GM21576 (cell line): ENCODE measurements at regions not wholly inside any gene's neighbourhood (a gene's known extent, or its start where the extent isn't known, plus 50 kb on each side); places are given as distances from the start of the nearest gene placed in this dataset.

ENCODE experiments used
- ATAC-seq: cut with Tn5 transposase; IDR thresholded peaks from one replicate; pipeline ENCODE4 v1.9.1; 2021; ENCODE audit warnings: mild to moderate bottlenecking, moderate library complexity; ENCODE audit not compliant: unreplicated experiment

DNA sequence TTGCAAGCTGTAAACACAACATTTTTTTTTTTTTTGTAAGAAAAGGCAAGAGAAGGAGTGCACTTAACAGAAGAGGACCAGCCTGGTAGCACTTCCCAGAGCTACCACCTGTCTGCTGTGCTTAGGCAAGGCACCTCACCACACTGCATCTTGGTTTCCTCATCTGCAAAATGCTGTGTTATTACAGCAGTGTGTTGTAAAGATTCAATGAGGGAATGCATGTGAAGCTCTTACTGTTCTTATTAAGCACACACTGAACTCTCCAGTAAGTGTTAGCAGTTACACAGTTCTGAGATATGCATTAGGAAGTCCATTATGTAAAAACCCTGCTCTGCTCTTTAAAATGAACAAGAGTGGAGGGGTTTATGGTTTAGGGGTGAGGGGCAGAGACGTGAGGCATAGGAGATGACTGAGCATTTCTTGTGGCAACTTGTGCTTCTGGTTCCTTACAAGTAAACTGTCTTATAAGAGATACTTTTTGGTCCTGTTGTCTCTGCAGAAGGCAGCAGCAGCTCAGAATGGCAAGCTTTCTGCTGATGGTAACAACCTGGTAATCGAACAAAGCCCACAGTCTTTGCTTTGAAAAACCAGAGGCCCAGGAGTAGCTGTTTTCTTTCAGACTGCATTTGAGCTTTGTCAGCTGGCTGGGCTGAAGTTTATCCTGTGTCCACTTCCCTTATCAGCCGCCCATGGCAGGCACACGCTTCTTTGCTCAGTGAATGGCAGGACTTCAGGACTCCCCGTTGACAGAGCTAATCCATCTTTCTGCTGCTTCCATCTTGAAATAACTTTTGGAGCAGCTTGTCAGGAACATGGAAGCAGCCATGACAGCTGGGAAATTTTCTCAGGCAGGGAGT, 98.8 kb upstream of the BMPER start:
- ATAC-seq, result no peak

DNA sequence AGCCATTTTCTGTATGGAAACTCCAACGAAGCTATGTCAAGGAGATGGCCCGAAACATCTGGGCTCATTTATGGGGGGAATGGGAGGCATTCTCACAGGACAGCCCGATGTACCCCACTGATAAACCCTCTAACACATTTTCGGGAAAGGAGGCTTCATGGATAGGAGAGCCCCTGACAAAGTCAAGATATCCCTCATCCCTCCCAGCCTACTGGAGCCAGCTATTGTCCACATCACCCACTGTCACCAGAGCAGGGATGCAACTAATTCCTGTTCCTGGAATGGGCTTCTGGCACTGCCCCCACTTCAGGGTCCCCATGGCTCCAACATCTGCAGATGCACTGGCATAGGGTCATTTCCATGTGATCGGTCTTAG, 98.2 kb upstream of the BMPER start:
- no peak for ATAC-seq

DNA sequence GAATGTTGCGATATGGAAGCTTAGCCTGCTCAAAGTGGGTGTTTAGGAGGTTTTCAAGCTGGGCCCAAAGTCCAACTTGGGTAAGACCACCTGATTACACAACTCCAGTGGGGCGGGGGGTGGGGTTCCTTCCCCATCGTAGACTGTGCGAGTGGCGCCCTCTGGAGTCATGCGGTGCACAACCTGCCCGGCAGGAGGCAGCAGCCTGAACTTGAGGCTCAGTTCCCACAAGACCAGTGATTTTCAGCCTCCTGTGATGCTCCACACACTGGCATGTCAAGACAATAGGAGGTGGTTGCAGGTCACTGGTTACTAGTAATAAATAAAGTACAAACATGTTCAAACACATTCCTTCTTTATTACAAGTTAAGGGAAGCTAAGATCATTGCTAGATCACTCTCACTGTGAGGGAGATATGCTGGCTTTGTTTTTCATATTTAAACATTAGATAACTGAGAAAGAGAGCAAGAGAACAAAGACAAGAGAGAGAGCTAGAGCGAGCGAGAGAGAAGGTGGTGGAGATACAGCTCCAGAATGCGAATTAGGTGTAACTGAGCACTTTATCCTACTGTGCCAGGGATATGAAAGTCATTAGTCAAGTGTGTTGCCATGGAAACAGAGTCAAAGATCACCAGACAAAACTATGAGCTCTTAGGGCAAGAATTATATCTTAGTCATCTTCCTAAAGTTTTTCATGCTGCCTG, 97.4 kb upstream of the BMPER start:
- peak; percentile 63 for ATAC-seq

DNA sequence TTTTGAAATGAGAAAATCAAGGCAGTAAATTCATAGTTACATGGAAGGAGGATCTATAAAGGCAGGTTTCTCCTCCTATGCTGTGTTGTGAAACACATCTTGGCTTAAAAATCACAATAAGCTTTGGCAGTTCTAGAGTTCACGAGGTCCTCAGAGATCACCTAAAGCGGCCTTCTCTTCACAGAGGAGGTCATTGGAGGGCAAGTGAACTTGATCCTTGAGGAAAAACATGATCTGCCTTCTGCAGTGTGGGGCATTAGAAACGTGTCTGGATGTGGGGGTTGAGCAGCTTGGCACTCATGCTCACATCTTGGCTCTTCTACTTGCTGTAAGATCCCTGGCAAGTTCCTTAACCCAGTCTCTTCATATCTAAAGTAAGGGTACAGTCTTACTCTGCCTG, 96.1 kb upstream of the BMPER start:
- ATAC-seq, result no peak

DNA sequence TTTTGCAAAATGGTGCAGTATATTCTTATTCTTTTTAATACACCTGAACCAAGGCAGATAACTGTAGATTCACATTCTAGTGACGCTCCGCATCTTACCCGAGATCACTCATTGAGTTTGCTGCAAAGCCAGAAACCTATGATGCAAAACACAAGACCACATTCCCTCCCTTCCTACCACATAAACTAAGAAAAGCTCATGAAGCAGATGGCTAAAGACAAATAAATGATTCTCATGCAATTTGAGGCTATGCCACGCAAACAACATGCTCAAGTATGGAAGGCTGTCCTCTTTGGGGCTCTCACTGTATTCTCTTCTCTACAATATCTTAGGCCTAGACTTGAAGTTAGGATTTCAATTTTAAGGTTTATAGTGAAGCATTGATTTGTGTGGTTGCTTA, 95.0 kb upstream of the BMPER start:
- ATAC-seq, result no peak

DNA sequence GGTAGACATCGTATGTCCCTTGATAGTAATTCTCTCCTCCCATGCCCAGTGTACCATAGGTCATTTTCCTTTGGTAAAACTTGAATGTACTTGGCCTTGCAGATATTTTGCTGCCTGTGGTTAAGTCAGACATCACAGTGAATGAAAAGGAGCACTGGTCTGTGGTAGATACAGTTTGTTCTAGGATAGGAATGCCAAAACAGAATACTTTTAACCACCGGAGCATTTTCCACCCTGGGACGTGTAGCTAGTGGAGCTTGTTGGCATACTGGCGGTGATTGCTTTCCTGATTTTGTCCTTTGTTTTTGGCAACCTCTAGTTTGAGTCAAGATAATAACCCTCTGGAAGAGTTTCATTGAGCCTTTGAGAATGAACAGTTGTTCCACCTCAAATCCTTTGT, 92.0 kb upstream of the BMPER start:
- no peak for ATAC-seq

DNA sequence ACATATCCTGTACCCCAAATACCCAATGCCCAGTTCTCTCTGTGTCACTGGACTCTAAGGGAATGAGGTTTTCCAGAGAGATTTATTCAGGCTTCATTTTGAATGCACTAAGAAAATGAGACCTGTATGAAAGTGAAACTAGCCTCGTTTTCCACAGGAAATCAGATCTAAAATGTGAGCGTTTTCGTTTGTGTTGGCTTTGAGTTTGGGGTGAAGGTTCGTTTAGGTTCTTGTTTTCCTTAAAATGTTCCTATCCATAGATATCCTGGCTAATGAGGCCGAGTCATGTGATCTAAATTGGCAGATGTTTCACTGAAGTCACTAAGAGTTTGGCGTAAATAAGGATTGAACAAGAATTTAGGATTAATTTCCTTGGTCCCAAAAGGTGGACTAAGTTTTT, 90.9 kb upstream of the BMPER start:
- ATAC-seq, result no peak

DNA sequence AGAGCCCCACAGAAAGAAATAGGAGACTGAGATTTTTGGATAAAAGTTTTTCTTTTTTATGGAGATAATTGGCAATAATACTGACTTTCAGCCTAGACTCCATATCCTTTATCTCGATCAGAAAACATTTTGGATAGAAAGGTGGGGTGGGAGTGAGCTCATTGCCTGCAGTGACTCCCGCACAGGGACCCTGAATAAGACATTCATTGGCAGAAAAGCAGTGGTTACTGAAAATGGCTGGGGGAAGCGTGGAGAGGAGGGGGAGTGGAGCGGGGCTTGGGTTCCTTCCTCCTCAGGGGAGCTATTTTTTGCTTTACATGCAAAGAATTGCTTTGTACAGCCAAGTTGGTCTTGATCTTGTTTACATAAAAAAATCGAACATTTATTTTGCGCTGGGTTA, 90.4 kb upstream of the BMPER start:
- ATAC-seq, result no peak

DNA sequence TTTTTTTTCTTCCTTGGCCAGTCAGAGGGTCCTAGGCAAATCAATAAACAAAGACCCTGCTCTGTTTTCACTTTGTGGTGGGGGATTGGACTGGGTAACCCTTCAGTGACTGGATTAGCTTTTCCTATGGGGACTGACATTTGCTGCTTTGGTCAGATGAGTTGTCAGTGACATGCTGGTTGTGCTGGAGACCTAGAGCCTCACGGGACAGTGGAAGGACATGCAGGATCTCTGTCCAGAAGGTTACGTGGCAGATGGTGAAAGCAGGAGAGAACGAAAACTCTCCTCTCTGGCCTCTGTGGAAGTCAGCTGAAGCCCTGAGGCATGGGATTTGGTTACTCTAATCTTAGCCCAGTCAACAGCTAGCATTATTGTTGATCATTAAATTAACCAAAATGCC, 90.0 kb upstream of the BMPER start:
- no peak for ATAC-seq

DNA sequence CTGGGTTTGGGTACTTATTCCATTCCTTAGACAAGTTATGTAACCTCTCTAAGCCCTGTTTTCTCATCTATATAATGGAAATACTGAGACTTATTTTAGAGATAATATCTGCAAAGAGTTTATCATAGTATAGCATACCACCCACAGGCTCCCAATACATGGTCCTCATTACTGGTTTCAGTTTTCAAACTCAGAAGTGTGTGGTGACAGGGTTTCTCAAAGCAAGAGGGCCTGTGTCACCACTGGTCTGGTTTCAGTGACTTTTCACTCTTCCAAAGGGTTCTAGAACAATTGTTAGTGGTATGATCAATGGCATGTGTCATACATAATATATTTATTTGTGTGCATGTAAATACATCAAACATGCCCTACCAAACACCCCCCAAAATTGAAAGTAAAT, 89.2 kb upstream of the BMPER start:
- ATAC-seq, result no peak

DNA sequence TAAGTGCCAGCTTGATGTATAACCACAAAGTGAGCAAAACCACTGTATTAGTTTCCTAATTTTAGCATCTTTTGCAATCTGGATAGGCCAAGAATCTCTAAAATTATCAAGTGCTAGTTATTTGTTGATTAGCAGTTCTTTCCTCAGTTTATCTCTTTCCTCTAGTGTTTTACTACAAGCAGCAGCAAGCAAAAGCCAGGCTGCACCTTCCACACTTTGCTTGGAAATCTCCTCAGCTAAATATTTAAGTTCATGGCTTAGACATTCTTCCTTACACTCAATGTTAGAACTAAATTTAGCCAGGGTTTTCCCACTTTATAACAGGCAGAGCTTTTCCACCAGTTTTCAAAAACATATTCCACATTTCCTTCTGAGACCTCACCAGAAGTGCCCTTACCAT, 85.7 kb upstream of the BMPER start:
- ATAC-seq, result no peak

DNA sequence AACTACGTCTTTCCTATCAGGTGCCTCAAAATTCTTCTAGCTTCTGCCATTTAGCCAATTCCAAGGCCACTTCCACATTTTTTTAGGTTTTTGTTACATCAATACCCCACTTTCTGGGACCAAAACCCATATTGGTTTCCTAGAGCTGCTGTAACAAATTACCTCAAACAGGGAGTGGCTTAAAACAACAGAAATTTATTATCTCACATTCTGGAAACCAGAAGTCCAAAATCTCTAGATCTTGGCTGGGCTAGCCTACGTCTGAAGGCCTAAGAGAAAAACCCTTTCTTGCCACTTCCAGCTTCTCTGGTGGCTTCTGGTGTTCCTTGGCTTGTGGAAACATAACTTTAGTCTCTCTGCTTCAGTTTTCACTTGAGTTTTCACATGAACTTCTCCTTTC, 85.1 kb upstream of the BMPER start:
- no peak for ATAC-seq

DNA sequence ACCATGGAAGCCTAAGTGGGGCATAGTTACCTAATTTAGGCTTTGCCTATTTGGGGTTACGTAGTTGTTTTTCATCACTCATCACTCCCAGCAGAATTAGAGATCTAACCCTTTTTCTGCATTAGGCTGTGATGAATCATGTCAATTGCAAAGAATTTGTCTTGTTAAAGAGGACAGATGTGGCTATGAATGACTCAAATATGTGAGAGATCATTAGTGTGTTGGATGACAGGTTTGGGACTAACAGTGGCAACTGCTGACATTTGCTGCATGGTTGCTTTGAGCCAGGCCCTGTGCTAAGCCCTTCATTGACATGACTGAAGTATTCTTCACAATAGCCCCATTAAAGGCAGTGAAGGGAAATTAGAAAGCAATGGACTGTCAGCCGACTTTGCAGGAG, 83.4 kb upstream of the BMPER start:
- ATAC-seq, result no peak

DNA sequence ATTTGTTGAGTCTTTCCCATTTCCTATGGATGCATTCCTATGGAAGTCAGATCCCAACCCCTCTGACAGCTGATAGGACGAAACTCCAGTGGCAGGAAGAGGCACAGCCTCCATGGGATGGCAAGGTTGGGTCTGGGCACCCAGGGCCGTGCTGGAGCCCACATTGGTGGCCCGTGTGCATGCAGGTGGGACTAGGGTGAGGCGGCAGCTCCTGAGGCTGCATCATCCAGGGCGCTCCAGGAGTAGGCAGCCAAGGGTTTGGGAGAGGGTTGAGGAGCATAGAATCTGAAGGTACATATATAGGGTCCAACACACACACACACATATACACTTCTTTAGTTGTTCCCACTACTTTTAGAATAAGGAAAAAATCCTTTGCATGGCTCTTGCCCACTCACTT, 81.4 kb upstream of the BMPER start:
- ATAC-seq, result no peak

DNA sequence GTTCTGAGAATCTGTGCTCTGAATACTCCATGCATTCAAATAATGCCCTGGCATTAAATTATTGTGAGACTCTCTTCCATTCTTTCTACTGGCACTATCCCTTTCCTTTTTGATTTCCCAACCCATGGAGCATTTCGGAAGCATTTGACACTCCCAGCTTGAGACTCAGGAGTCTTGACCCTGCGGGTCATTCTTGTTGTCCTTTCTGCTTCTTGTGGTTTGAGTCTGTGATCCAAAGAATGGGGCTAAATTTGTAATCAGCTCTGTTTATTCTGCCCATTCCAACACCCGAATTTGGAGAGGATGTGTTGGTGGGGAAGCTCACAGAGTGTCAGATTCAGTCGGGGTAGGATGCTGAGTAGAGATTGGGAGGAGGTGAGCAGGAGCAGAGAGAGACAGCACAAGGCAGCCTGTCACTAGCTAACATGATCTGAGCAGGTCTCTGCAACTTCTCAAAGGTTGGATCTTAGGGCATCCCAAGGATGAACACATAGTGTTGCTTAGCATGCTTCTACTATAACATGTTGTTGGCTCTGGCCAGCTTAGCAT, 80.4 kb upstream of the BMPER start:
- no peak for ATAC-seq

DNA sequence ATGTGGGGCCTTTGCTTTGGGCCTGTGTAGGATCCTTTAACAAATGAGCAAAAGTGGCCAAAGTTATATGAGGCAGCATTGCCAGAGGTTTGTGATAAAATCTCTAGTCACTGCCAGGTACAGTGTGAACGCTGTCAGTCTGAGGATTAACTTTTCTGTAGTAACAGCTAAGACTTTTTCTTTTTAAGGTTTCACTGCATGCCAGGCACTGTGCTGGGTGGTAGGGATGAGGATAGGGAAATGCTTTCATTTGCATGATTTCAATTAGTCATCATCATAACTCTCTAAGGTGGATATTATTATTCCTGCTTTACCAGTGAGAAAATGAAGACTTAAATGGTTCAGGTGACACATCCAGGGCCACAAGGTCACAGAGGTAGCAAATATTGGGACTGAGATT, 79.7 kb upstream of the BMPER start:
- no peak for ATAC-seq

DNA sequence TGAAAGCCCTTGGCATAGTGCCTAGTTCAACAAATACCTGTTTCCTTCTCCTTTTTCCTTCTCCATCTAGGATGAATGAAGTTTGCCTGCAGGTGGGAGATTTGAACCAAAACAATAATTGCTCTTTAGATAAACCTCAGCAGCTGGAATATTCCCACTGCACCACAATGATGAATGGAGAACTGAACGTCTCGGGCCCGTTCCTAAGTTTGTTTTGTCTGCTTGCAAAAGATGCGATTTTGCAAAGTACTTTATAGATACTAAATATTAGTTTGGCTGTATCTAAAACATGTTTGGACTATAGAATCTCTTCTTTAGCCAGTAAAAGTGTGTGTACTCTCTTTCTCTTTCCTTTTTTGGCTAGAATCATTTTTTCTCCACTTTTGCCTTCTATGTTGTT, 75.8 kb upstream of the BMPER start:
- ATAC-seq, result no peak

DNA sequence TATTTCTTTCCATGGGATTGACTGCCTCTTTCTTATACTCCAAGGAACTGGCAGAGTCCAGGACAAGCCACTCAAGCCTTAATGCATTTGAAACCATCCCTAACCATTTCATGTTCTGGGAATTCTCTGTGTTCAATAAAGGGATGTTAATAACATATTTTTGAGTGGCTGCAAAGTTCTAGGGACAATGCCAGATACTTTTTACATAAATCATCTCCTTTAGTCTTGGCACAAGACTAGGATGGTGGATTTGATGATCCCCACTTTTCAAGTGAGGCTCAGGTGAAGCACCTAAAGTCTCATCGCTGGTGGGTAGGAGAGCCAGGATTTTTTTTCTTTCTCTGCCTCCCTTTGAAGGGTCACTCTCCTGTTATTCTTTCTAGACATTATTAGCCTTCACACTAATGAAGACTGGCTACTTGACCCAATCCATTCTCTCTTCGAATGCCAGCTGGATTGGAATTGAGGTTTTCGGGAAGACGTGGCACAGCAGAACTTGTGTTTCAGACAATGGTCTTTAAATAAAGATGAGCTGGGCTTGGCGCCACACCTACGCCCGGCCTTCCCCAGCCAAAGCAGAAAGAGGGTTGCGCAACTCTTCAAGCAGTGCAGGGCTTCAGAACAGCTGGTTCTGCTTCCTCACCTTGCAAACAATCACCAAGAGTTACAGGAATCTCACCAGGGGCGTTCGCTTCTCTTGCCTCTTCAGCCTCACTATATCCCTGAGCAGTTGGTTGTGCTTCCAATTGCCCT, 73.8 kb upstream of the BMPER start:
- no peak for ATAC-seq

DNA sequence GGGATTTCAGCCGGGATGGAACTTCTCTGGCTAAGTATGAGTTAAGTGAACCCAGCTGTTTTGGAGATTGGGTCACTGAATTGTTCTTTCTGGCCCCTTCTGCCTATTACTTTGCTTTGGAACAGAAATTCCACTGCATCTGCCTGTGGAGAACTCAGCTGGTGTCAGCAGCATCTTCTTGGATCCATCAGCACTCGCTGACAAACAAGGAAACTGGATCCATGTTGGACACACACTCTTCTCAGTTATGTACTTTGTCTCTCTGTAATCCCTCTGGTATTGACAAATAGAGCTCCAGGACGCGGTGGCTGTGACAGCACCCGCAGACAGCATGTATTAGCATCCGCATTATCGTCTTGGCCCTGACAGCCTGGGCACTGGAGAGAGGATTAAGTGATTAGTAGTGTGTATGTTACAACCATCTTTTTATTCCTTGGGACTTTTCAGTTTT, 73.0 kb upstream of the BMPER start:
- ATAC-seq, result no peak

DNA sequence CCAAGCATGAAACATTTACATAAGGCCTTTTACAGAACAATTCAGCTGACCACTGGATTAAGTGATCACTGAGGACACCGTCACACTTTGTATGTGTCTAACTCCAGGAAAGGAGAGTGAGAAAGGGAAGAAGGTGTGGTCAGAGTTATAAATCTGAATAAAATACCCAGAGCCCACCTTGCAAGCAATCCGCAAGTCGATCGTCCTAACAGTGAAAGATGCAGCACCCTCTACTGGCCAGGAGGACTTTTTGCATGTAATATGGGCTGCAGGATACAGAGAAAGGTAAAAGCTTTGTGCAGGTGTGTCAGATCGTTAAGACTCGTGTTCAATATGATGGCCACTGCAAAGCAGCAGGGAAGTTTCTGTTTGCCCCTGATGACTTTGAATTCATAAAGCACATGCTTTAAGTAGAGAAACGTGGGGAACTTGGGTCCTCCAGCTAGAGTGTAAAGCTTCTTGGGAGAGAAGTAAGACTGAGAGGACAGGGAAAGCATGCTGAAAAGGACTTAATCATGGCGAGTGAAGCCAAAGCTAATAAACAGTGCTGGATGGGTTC, 68.5 kb upstream of the BMPER start:
- ATAC-seq, result no peak

DNA sequence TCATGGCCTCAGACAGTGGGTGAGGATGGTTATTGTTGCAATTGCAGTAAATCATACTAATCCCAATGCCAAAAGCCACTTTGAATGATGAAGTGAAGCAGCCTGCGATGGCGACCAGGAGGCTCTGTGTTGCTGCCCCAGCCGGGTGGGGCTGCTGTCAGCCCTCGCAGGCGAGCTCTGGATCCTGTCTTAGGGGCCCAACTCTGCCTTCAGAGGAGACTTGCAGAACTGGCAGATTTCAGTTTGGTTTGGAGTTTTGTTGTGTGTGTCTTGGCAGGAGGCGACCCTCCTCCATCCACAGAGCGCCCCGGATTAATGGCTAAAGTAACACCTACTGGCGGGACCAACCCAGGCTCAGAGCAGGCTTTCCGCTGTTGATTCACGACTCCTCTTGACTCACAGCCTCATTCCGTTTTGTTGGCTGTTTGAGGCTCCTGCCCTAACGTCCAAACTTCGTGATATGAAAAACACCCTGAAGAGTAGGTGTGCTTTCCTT, 67.9 kb upstream of the BMPER start:
- ATAC-seq, result no peak
